Upper lobe of left lung (tissue), 6 donors: ENCODE measurements at regions not wholly inside any gene's neighbourhood (a gene's known extent, or its start where the extent isn't known, plus 50 kb on each side); places are given as distances from the start of the nearest gene placed in this dataset.
A peak's percentile ranks its signal among the peaks of the same experiment; 100 is the strongest.

Source experiments
- ATAC-seq, 2 donors: fragments of 200-7000 bp; cut with Tn5 transposase; one replicate each; pipeline ENCODE4 v1.9.1; 2022; ENCODE audit warnings: mild to moderate bottlenecking in 2 of 2, moderate library complexity in 2 of 2; ENCODE audit not compliant: low FRiP score in 2 of 2
- DNase-seq, 2 donors: peaks; one replicate each; pipeline ENCODE4 v3.0.0-alpha.2; 2019 to 2020
- H3K27ac ChIP-seq, 4 donors: fragments of 200-600 bp; sonication (generic); one replicate each; pipeline ENCODE4 v1.5.1; 2016 to 2019
- H3K27me3 ChIP-seq, 4 donors: fragments of 200-600 bp; sonication (generic); one replicate each; pipeline ENCODE4 v1.5.1; 2017 to 2019
- H3K36me3 ChIP-seq, 4 donors: fragments of 200-600 bp; sonication (generic); one replicate each; pipeline ENCODE4 v1.5.1; 2016 to 2019
- H3K4me1 ChIP-seq, 4 donors: fragments of 200-600 bp; sonication (generic); one replicate each; pipeline ENCODE4 v1.5.1; 2018 to 2019
- H3K4me3 ChIP-seq, 4 donors: fragments of 200-600 bp; sonication (generic); one replicate each; pipeline ENCODE4 v1.5.1; 2017 to 2019; ENCODE audit warnings: mild to moderate bottlenecking in 2 of 4, moderate library complexity in 1 of 4
- H3K9me3 ChIP-seq, 4 donors: fragments of 200-600 bp; sonication (generic); one replicate each; pipeline ENCODE4 v1.5.1; 2018 to 2019
- EP300 ChIP-seq, 4 donors: sonication (generic); formaldehyde crosslinking; IDR thresholded peaks; one replicate each; pipeline ENCODE4 v1.5.1; 2017; ENCODE audit warnings: antibody characterized with exemption in 4 of 4, control low read depth in 2 of 4
- POLR2A ChIP-seq, 4 donors: fragments of 450-650 bp; IDR thresholded peaks; one replicate each; pipeline ENCODE4 v1.5.1; 2016 to 2017; ENCODE audit warnings: antibody characterized with exemption in 4 of 4, mild to moderate bottlenecking in 2 of 4
- POLR2AphosphoS5 ChIP-seq, 2 donors: sonication (generic); formaldehyde crosslinking; IDR thresholded peaks; one replicate each; pipeline ENCODE4 v1.5.1; 2017; ENCODE audit warnings: antibody characterized with exemption in 2 of 2
- WGBS, 2 donors: methylation state at CpG; one replicate each; pipeline ENCODE4 v1.1.5; 2017 to 2018; 5-methylcytosine and 5-hydroxymethylcytosine counted together
- TF ChIP-seq, protein P1 (sequence below), 6 experiments: fragments of 450-650 bp in 4 of 6; fragments of 200-600 bp in 2 of 6; sonication (generic) in 2 of 6; IDR thresholded peaks; one replicate each; pipeline ENCODE4 v1.5.1; 2016 to 2019; ENCODE audit warnings: antibody characterized with exemption in 6 of 6
- donor health status: DM: no; HTN: no; CAD: no; lungs with moderate emphysema.
- donor health status: DM: no; HTN: yes; CAD: no; lungs with severe emphysema.

DNA sequence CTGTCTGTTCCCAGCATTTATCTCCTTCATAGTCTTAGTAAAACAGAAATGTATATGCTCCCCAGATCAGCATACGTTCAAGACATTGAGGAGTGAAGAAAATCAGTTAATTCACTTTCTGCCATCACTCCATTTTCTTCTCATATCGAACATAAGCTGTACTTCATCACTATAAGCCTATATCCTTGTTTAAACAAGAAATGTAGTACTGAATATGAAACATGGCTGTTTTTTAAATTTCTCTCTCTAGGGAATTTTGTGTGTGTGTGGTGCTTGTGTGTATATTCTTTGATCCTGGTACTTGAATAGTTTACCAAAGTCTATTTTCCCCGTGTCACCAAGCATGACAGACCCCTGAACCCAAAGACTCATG, 107.1 kb downstream of the HFE start:
- no peak for ATAC-seq
- Histone ChIP-seq H3K4me3 (no peak overlapping the region), H3K4me1 (peaks cover 6 to 29% (median 17%) of the 10 kb centered on the region in 4 donors), H3K27me3 (no peaks in the 10 kb centered on the region), H3K27ac (peak overlapping the region in 2 of 4 donors; percentile 78 to 94), H3K9me3 (peaks cover 0 to 4% (median 0%) of the 10 kb centered on the region in 4 donors), H3K36me3 (no peaks in the 10 kb centered on the region)
- WGBS, 2 donors: 69 to 74% methylated on average over 3 of the region's 3 CpGs
- TF ChIP-seq POLR2AphosphoS5 (IDR thresholded peaks at IDR 0.05) (no peak), POLR2A (IDR thresholded peaks at IDR 0.05) (no peak), EP300 (IDR thresholded peaks at IDR 0.05) (no peak)
- TF ChIP-seq, protein P1, sequence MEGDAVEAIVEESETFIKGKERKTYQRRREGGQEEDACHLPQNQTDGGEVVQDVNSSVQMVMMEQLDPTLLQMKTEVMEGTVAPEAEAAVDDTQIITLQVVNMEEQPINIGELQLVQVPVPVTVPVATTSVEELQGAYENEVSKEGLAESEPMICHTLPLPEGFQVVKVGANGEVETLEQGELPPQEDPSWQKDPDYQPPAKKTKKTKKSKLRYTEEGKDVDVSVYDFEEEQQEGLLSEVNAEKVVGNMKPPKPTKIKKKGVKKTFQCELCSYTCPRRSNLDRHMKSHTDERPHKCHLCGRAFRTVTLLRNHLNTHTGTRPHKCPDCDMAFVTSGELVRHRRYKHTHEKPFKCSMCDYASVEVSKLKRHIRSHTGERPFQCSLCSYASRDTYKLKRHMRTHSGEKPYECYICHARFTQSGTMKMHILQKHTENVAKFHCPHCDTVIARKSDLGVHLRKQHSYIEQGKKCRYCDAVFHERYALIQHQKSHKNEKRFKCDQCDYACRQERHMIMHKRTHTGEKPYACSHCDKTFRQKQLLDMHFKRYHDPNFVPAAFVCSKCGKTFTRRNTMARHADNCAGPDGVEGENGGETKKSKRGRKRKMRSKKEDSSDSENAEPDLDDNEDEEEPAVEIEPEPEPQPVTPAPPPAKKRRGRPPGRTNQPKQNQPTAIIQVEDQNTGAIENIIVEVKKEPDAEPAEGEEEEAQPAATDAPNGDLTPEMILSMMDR (IDR thresholded peaks at IDR 0.05): no peak
- no peak for DNase-seq

- TF ChIP-seq, protein P1 (IDR thresholded peaks at IDR 0.05): no peak
- TF ChIP-seq POLR2AphosphoS5 (IDR thresholded peaks at IDR 0.05) (no peak), POLR2A (IDR thresholded peaks at IDR 0.05) (no peak), EP300 (IDR thresholded peaks at IDR 0.05) (no peak)
- 9 to 11% methylated on average over 8 of the region's 8 CpGs for WGBS, 2 donors
- Histone ChIP-seq H3K36me3 (no peaks in the 10 kb centered on the region), H3K27me3 (no peaks in the 10 kb centered on the region), H3K9me3 (peaks cover 0 to 4% (median 0%) of the 10 kb centered on the region in 4 donors), H3K4me1 (peaks cover 6 to 29% (median 19%) of the 10 kb centered on the region in 4 donors), H3K27ac (peak overlapping the region; percentile 78 to 96 (median 88)), H3K4me3 (peak overlapping the region in 3 of 4 donors; percentile 54 to 57 (median 54))
- ATAC-seq (no peak), DNase-seq (no peak)
Observed at GRCh38 chr6:26194816-26195375, 107.7 kb downstream of the HFE start.

DNA sequence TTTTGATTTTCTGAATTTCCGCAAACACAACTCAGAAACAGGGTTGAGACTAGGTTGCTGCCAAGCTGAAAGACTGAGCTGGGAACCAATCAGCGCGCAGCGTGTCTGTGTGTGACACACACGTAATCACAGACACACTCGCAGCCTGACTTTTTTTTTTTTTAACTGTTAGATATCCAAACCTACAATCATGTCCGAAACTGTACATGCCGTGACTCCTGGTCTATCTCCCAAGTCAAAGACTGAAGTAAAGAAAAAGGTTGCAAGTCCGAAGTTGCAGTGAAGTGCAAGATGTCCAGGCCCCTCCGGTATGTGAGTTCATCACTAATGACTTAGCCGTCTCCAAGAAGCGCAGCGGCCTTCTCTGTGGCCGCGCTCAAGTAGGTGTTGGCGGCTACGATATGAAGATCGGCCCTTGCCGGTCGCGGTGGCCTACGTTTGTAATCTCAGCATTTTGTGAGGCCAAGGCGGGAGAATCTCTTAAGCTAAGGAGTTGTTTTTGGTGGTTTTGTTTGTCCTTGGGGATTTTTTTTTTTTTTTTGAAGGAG, 108.2 kb downstream of the HFE start:
- peaks cover 6 to 33% (median 21%) of the 10 kb centered on the region in 4 donors for H3K4me1 ChIP-seq
- H3K4me3 ChIP-seq: peak overlapping the region; percentile 30 to 57 (median 54)
- DNase-seq (peak in 1 of 2 donors; percentile 97), ATAC-seq (peak; percentile 76 to 85)
- H3K27ac ChIP-seq: peak overlapping the region; percentile 78 to 96 (median 88)
- TF ChIP-seq, protein P1 (IDR thresholded peaks at IDR 0.05): no peak
- TF ChIP-seq POLR2AphosphoS5 (IDR thresholded peaks at IDR 0.05) (peak; percentile 54 to 73), POLR2A (IDR thresholded peaks at IDR 0.05) (peak in 2 of 4 donors; percentile 19 to 70)
- H3K9me3 ChIP-seq: peaks cover 0 to 4% (median 0%) of the 10 kb centered on the region in 4 donors
- WGBS, 2 donors: 1 to 5% methylated on average over 14 to 23 of the region's 23 CpGs
- no peaks in the 10 kb centered on the region for H3K27me3 ChIP-seq
- no peaks in the 10 kb centered on the region for H3K36me3 ChIP-seq

DNA sequence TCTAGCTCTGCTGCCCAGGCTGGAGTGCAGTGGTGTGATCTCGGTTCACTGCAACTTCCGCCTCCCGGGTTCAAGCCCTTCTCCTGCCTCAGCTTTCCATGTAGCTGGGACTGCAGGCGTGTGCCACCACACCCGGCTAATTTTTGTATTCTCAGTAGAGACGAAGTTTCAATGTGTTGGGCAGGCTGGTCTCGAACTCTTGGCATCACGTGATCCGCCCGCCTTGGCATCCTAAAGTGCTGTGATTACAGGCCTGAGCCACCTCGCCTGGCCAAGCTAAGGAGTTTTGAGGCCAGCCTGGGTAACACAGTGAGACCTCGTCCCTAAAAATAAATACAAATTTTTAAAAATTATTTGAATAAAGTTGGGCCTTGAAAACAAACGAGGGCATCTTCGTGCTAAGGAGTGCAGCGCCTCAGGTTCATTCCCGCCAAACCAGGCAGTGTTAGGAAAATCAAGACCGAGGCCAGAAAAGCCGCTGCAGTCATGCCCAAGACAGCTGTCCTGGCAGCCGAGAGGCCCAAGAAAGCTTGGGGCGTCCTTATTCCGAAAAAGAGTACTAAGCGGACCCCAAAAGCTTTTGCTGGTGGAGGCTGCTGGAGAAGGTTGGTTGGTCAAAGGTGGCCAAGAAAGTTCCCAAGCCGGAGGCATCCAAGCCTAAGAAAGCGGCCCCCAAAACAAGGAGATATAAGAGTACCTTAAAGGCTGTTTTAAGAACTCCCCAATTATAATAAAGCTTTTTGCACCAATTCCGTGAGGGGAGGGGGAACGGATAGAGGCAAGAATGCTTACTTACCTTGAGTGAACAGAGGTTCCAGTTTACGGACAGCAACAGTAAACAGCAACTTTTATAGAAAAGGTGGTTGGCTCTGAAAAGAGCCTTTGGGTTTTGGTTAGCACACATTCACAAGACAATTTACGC, 109.0 kb downstream of the HFE start:
- Histone ChIP-seq H3K9me3 (peaks cover 0 to 4% (median 0%) of the 10 kb centered on the region in 4 donors), H3K4me1 (peaks cover 6 to 33% (median 21%) of the 10 kb centered on the region in 4 donors), H3K36me3 (no peaks in the 10 kb centered on the region), H3K27ac (peak overlapping the region; percentile 78 to 96 (median 88)), H3K27me3 (no peaks in the 10 kb centered on the region), H3K4me3 (peak overlapping the region; percentile 38 to 57 (median 54))
- DNase-seq (no peak), ATAC-seq (no peak)
- 36 to 53% methylated on average over 28 of the region's 28 CpGs for WGBS, 2 donors
- TF ChIP-seq, protein P1 (IDR thresholded peaks at IDR 0.05): no peak
